Sigmoid colon (tissue), 6 donors: ENCODE measurements at regions not wholly inside any gene's neighbourhood (a gene's known extent, or its start where the extent isn't known, plus 50 kb on each side); places are given as distances from the start of the nearest gene placed in this dataset.

Experiments
- DNase-seq: peaks from one replicate; pipeline ENCODE4 v3.0.0-alpha.2; 2019
- H3K27ac ChIP-seq, 4 donors: fragments of 200-600 bp; sonication (generic); one replicate each; pipeline ENCODE4 v1.5.1; 2016 to 2019; ENCODE audit warnings: mild to moderate bottlenecking in 1 of 4
- H3K27me3 ChIP-seq, 3 donors: fragments of 200-600 bp; sonication (generic); one replicate each; pipeline ENCODE4 v1.5.1; 2019; ENCODE audit warnings: mild to moderate bottlenecking in 1 of 3
- H3K36me3 ChIP-seq, 4 donors: fragments of 200-600 bp; sonication (generic); one replicate each; pipeline ENCODE4 v1.5.1; 2016 to 2019
- H3K4me1 ChIP-seq, 4 donors: fragments of 200-600 bp; sonication (generic); one replicate each; pipeline ENCODE4 v1.5.1; 2017 to 2019
- H3K4me3 ChIP-seq, 4 donors: fragments of 200-600 bp; sonication (generic); one replicate each; pipeline ENCODE4 v1.5.1; 2017 to 2019; ENCODE audit warnings: mild to moderate bottlenecking in 2 of 4, moderate library complexity in 1 of 4
- H3K9me3 ChIP-seq, 4 donors: fragments of 200-600 bp in 3 of 4; sonication (generic) in 3 of 4; one replicate each; pipeline versions ENCODE4 v1.5.1 to v1.6.1; 2013 to 2019
- EP300 ChIP-seq, 4 donors: sonication (generic); formaldehyde crosslinking; IDR thresholded peaks; one replicate each; pipeline ENCODE4 v1.6.1; 2017; ENCODE audit warnings: antibody characterized with exemption in 4 of 4
- POLR2A ChIP-seq, 2 donors: fragments of 450-650 bp; IDR thresholded peaks; one replicate each; pipeline ENCODE4 v1.6.1; 2016; ENCODE audit warnings: antibody characterized with exemption in 2 of 2, mild to moderate bottlenecking in 2 of 2, moderate library complexity in 2 of 2
- POLR2AphosphoS5 ChIP-seq, 4 donors: sonication (generic); formaldehyde crosslinking; IDR thresholded peaks; one replicate each; pipeline ENCODE4 v1.6.1; 2017; ENCODE audit warnings: antibody characterized with exemption in 4 of 4
- WGBS, 2 donors: extraction: QIAGEN DNeasy Blood & Tissue Kit; methylation state at CpG; one replicate each; pipeline ENCODE4 v1.1.7; 2013; 5-methylcytosine and 5-hydroxymethylcytosine counted together
- intact Hi-C: fragments of 100-400 bp; cut with DNase I; formaldehyde crosslinking; loops from one replicate; pipeline ENCODE4 v1.15.1; 2023
- TF ChIP-seq, protein P1 (sequence below), 4 experiments: fragments of 450-650 bp in 3 of 4; fragments of 200-600 bp in 1 of 4; IDR thresholded peaks; one replicate each; pipeline ENCODE4 v1.5.1; 2016 to 2019; ENCODE audit warnings: antibody characterized with exemption in 4 of 4, mild to moderate bottlenecking in 3 of 4, moderate library complexity in 2 of 4
- donor health status: healthy with polysubstance abuse.
- donor health status: healthy.

DNA sequence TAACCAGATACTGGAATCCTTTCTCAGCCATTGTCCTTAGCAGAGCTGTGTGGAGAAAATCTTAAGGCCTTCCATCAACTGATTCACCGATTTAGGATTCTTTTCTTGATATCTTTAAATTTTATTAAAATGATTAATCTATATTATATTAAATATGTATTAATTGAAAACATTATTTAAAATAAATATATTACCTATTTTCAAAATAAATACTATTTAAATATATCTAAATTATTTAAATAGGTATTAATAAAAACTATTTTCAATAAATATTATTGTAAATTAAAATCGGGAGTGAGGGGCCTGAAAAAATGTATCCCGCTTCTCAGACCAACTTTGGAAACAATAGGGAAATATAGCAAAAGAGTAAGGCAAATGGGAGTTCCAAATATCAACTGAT, 94.0 kb upstream of the HPF1 start:
- no peaks in the 10 kb centered on the region for H3K9me3 ChIP-seq
- 90 to 94% methylated on average over 3 of the region's 3 CpGs for WGBS, 2 donors

DNA sequence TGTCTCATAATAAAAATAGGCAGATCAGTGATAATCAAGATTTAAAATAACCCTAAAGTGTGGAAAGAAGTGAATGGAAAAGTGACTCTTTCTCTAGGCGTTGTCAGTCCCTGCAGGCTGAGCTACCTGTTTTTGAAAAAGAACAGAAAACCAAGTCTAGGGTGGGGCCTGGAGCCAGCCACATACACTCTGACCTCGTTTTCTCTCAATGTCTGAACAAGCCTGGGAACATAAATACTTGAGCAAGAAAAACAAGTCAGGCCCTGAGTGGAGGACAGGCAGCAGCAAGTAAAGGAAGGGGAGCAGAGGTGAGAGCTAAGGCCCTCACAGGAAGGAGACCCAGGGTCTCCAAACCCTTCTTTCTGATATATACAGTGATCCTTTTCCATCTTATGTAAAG, 91.7 kb upstream of the HPF1 start:
- intact Hi-C loops: no loop called here
- Histone ChIP-seq H3K4me3 (no peak overlapping the region), H3K9me3 (no peaks in the 10 kb centered on the region), H3K27ac (no peak overlapping the region), H3K36me3 (no peaks in the 10 kb centered on the region), H3K4me1 (no peaks in the 10 kb centered on the region), H3K27me3 (no peaks in the 10 kb centered on the region)
- 29 to 61% methylated on average over 2 of the region's 2 CpGs for WGBS, 2 donors
- no peak for DNase-seq
- TF ChIP-seq POLR2A (IDR thresholded peaks at IDR 0.05) (no peak), EP300 (IDR thresholded peaks at IDR 0.05) (no peak), POLR2AphosphoS5 (IDR thresholded peaks at IDR 0.05) (no peak)
- TF ChIP-seq, protein P1, sequence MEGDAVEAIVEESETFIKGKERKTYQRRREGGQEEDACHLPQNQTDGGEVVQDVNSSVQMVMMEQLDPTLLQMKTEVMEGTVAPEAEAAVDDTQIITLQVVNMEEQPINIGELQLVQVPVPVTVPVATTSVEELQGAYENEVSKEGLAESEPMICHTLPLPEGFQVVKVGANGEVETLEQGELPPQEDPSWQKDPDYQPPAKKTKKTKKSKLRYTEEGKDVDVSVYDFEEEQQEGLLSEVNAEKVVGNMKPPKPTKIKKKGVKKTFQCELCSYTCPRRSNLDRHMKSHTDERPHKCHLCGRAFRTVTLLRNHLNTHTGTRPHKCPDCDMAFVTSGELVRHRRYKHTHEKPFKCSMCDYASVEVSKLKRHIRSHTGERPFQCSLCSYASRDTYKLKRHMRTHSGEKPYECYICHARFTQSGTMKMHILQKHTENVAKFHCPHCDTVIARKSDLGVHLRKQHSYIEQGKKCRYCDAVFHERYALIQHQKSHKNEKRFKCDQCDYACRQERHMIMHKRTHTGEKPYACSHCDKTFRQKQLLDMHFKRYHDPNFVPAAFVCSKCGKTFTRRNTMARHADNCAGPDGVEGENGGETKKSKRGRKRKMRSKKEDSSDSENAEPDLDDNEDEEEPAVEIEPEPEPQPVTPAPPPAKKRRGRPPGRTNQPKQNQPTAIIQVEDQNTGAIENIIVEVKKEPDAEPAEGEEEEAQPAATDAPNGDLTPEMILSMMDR (IDR thresholded peaks at IDR 0.05): no peak

More for the DNA sequence above, 94.0 kb upstream of the HPF1 start:
- no peak overlapping the region for H3K27ac ChIP-seq
- no peaks in the 10 kb centered on the region for H3K4me1 ChIP-seq
- intact Hi-C loops: no loop called here
- no peaks in the 10 kb centered on the region for H3K27me3 ChIP-seq
- no peaks in the 10 kb centered on the region for H3K36me3 ChIP-seq
- DNase-seq: no peak
- TF ChIP-seq, protein P1 (IDR thresholded peaks at IDR 0.05): no peak
- TF ChIP-seq EP300 (IDR thresholded peaks at IDR 0.05) (no peak), POLR2AphosphoS5 (IDR thresholded peaks at IDR 0.05) (no peak), POLR2A (IDR thresholded peaks at IDR 0.05) (no peak)
- no peak overlapping the region for H3K4me3 ChIP-seq

DNA sequence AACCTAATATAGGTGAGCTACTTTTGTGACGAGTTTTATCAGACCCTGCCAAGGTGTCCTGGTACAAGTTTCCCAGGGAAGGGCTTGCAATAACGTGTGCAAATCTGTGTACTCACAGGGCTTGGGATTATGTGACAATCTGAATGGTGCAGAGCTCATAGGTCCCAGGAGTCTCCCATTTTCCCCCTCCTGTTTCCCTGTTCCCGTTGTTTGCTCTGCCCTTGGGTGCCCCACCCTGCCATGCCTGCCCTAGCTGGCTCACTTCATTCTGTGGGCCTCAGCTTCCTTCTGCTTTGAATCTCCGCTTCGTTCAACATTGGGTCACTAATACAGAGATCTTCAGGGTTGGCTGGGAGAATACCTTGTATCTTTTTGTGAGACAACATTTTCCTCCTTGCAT, 90.3 kb upstream of the HPF1 start:
- TF ChIP-seq, protein P1 (IDR thresholded peaks at IDR 0.05): no peak
- TF ChIP-seq EP300 (IDR thresholded peaks at IDR 0.05): no peak
- TF ChIP-seq POLR2A (IDR thresholded peaks at IDR 0.05): no peak
- no peak for TF ChIP-seq POLR2AphosphoS5 (IDR thresholded peaks at IDR 0.05)
- WGBS, 2 donors: 30 to 49% methylated on average over 5 of the region's 5 CpGs

GRCh38 chr4:169847171-169847570, 89.4 kb upstream of the HPF1 start:
- Histone ChIP-seq H3K27me3 (no peaks in the 10 kb centered on the region), H3K36me3 (no peaks in the 10 kb centered on the region), H3K4me1 (no peaks in the 10 kb centered on the region), H3K9me3 (no peaks in the 10 kb centered on the region), H3K4me3 (no peak overlapping the region), H3K27ac (no peak overlapping the region)
- TF ChIP-seq POLR2AphosphoS5 (IDR thresholded peaks at IDR 0.05): no peak
- no peak for TF ChIP-seq POLR2A (IDR thresholded peaks at IDR 0.05)
- TF ChIP-seq, protein P1 (IDR thresholded peaks at IDR 0.05): no peak
- TF ChIP-seq EP300 (IDR thresholded peaks at IDR 0.05): no peak
- DNase-seq: no peak
- WGBS, 2 donors: 53 to 69% methylated on average over 3 of the region's 3 CpGs
- intact Hi-C loops: no loop called here

More for the DNA sequence above, 90.3 kb upstream of the HPF1 start:
- Histone ChIP-seq H3K4me3 (no peak overlapping the region), H3K4me1 (no peaks in the 10 kb centered on the region), H3K27ac (no peak overlapping the region), H3K27me3 (no peaks in the 10 kb centered on the region), H3K9me3 (no peaks in the 10 kb centered on the region), H3K36me3 (no peaks in the 10 kb centered on the region)
- no peak for DNase-seq
- intact Hi-C loops: no loop called here

DNA sequence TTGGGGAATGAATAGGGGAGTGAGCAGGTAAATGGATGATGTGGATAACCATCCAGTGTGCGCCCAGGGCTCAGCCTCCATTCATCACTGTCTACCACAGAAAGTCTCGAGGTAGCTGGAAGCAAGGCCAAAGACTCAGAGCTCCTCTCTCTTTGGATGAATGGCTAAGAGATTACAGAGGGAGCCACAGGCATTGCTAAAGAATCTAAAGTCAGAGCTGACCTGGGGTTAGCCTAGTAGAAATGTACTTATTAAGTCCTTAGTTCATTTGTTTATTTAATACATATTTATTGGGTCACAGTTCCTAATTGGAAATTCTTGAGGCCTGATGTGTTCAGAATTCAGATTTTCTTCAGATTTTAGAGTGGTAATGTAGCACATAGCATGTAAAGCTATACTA, 88.7 kb upstream of the HPF1 start:
- Histone ChIP-seq H3K36me3 (no peaks in the 10 kb centered on the region), H3K4me1 (no peaks in the 10 kb centered on the region), H3K9me3 (no peaks in the 10 kb centered on the region), H3K27ac (no peak overlapping the region), H3K27me3 (no peaks in the 10 kb centered on the region), H3K4me3 (no peak overlapping the region)
- 85 to 89% methylated on average over 2 of the region's 2 CpGs for WGBS, 2 donors
- no peak for DNase-seq
- TF ChIP-seq, protein P1 (IDR thresholded peaks at IDR 0.05): no peak
- TF ChIP-seq EP300 (IDR thresholded peaks at IDR 0.05): no peak
- no peak for TF ChIP-seq POLR2A (IDR thresholded peaks at IDR 0.05)
- TF ChIP-seq POLR2AphosphoS5 (IDR thresholded peaks at IDR 0.05): no peak
- intact Hi-C loops: no loop called here
